Fibroblast of skin of scalp (primary cell): ENCODE measurements at regions not wholly inside any gene's neighbourhood (a gene's known extent, or its start where the extent isn't known, plus 50 kb on each side); places are given as distances from the start of the nearest gene placed in this dataset.

Experiments used
- DNase-seq: peaks from one replicate; pipeline ENCODE4 v3.0.0-alpha.2; 2013

GRCh38 chr9:116094846-116095245, 58.7 kb upstream of the PAPPA start:
- DNase-seq, result no peak

- no peak for DNase-seq
These were observed 58.2 kb upstream of the PAPPA start for GRCh38 chr9:116095403-116095802.

- DNase-seq, result peak; percentile 29
These were observed 57.5 kb upstream of the PAPPA start for GRCh38 chr9:116096046-116096445.

GRCh38 chr9:116096853-116097252, 56.7 kb upstream of the PAPPA start:
- peak; percentile 44 for DNase-seq

DNA sequence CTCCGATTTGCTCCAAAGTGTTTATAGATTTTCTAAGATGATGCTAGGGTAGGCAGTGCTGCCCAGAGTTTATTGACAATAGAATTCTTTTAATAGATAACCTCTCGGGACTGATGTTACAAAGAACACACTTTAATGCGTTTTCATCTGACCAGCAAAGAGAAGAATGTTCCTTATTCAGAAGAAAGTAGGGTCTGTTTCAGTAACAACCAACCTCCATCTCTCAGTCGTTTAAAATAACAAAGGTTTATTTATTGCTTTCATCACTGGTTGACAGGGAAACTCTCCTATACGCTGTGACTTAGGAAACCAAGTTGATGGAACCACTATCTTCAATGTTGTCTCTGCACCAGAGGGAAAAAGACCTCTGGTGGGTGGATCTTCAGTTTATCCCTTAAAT, 55.1 kb upstream of the PAPPA start:
- DNase-seq, result no peak

DNA sequence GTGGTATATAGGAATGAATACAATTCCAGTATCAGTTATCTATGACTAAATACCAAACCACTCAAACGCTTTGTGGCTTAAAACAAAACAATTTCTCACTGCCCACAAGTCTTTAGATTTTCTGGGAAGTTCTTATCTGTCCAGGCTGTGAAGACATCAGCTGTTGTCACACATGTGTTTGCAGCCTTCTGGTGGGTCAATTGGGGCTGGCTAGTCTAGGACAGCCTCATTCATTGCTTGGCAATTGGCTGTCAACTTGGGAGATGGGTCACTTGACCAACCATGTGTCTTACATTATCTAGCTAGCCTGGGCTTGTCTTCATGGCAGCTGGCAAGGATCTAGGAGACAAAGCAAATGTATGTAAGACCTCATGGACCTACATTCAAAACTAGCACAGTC, 53.8 kb upstream of the PAPPA start:
- DNase-seq, result peak; percentile 64

- peak; percentile 24 for DNase-seq
These were observed 52.9 kb upstream of the PAPPA start for GRCh38 chr9:116100711-116101121.

GRCh38 chr9:116101516-116101915, 52.1 kb upstream of the PAPPA start:
- peak; percentile 64 for DNase-seq

DNA sequence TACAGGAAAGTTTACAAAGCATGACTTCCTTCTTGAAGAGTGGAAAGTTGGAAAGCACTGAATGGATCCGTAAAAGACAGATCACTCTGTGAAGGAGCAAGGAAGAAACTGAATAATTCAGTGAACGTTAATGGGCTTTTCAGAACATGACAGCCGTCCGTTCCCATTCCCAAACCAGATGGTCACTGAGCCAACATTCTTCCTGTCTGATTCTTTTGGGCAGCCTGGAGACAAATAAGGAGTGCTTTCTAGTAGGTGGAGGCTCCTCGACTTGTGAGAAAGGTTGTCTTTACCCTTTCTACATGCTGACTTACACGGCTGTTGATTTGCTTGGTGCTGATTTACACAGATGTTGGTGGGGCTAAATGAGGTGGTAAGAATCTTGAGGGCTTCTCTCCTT, 51.0 kb upstream of the PAPPA start:
- DNase-seq, result no peak
